ENCODE measurements at regions not wholly inside any gene's neighbourhood (a gene's known extent, or its start where the extent isn't known, plus 50 kb on each side); places are given as distances from the start of the nearest gene placed in this dataset.

DNA sequence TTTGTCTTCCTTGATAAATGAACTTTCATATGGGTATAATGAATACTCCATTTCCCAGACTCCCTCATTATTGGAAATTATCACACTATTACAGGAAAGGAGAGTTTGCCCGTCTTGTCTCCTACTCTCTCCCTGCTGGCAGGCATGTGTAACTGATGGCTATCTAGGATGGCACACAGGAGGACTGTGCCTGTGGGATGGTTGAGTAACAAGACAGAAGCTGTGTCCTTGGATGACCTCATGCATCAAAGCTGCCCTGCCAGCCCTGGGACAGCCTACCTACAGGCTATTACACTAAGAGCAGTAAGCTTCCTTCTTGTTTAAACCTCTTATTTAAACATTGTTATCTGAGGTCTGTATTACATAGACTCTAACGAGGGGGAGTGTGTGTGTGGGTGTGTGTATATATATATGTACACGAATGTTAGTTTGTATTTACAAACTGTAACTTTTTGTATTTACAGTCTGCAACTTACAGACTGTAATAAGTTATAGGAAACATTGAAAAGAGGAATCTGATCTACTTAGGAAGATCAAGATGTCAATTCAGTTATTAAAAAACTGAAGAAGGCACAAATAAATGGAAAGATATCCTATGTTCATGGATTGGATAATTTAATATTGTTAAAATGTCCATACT, 247.6 kb upstream of the ACO1 start (continued):
- TF ChIP-seq PAWR (CRISPR knock-in tag; IDR thresholded peaks at IDR 0.05; ENCODE audit: borderline replicate concordance), result no peak
- no peak for TF ChIP-seq MAFG (CRISPR knock-in tag; IDR thresholded peaks at IDR 0.05)
- peak; percentile 68; the same call in 1 of the 2 replicates for TF ChIP-seq KDM1A (CRISPR knock-in tag; IDR thresholded peaks at IDR 0.05)
- TF ChIP-seq PPARG (CRISPR knock-in tag; conservative IDR thresholded peaks at IDR 0.05), result peak; percentile 33; the same call in 1 of the 2 replicates
- peak; percentile 83 for TF ChIP-seq TBL1XR1 (IDR thresholded peaks at IDR 0.05; ENCODE audit: borderline replicate concordance, low read length, partially characterized antibody)
- TF ChIP-seq U2AF2 (IDR thresholded peaks at IDR 0.05; ENCODE audit: low read depth, low read length), result no peak
- TF ChIP-seq ETV6 (CRISPR knock-in tag; conservative IDR thresholded peaks at IDR 0.05), result no peak
- no peak for TF ChIP-seq CCAR2 (optimal IDR thresholded peaks at IDR 0.05; ENCODE audit: low read depth, low read length)
- peak; percentile 90 for TF ChIP-seq SP5 (CRISPR knock-in tag; IDR thresholded peaks at IDR 0.05; ENCODE audit: borderline replicate concordance, low read depth)
- no peak for TF ChIP-seq ZNF841 (CRISPR knock-in tag; IDR thresholded peaks at IDR 0.05; ENCODE audit: borderline replicate concordance)
- TF ChIP-seq MAFF (IDR thresholded peaks at IDR 0.05; ENCODE audit: low read depth, low read length), result no peak
- peak; percentile 78 for TF ChIP-seq HNF4A (CRISPR knock-in tag; IDR thresholded peaks at IDR 0.05)
- TF ChIP-seq, protein P1, sequence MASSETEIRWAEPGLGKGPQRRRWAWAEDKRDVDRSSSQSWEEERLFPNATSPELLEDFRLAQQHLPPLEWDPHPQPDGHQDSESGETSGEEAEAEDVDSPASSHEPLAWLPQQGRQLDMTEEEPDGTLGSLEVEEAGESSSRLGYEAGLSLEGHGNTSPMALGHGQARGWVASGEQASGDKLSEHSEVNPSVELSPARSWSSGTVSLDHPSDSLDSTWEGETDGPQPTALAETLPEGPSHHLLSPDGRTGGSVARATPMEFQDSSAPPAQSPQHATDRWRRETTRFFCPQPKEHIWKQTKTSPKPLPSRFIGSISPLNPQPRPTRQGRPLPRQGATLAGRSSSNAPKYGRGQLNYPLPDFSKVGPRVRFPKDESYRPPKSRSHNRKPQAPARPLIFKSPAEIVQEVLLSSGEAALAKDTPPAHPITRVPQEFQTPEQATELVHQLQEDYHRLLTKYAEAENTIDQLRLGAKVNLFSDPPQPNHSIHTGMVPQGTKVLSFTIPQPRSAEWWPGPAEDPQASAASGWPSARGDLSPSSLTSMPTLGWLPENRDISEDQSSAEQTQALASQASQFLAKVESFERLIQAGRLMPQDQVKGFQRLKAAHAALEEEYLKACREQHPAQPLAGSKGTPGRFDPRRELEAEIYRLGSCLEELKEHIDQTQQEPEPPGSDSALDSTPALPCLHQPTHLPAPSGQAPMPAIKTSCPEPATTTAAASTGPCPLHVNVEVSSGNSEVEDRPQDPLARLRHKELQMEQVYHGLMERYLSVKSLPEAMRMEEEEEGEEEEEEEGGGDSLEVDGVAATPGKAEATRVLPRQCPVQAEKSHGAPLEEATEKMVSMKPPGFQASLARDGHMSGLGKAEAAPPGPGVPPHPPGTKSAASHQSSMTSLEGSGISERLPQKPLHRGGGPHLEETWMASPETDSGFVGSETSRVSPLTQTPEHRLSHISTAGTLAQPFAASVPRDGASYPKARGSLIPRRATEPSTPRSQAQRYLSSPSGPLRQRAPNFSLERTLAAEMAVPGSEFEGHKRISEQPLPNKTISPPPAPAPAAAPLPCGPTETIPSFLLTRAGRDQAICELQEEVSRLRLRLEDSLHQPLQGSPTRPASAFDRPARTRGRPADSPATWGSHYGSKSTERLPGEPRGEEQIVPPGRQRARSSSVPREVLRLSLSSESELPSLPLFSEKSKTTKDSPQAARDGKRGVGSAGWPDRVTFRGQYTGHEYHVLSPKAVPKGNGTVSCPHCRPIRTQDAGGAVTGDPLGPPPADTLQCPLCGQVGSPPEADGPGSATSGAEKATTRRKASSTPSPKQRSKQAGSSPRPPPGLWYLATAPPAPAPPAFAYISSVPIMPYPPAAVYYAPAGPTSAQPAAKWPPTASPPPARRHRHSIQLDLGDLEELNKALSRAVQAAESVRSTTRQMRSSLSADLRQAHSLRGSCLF (CRISPR knock-in tag; IDR thresholded peaks at IDR 0.05; ENCODE audit: borderline replicate concordance), result no peak
- TF ChIP-seq, protein P2, sequence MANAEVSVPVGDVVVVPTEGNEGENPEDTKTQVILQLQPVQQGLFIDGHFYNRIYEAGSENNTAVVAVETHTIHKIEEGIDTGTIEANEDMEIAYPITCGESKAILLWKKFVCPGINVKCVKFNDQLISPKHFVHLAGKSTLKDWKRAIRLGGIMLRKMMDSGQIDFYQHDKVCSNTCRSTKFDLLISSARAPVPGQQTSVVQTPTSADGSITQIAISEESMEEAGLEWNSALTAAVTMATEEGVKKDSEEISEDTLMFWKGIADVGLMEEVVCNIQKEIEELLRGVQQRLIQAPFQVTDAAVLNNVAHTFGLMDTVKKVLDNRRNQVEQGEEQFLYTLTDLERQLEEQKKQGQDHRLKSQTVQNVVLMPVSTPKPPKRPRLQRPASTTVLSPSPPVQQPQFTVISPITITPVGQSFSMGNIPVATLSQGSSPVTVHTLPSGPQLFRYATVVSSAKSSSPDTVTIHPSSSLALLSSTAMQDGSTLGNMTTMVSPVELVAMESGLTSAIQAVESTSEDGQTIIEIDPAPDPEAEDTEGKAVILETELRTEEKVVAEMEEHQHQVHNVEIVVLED (CRISPR knock-in tag; IDR thresholded peaks at IDR 0.05; ENCODE audit: borderline replicate concordance), result no peak
- TF ChIP-seq SOX13 (IDR thresholded peaks at IDR 0.05), result peak; percentile 61; the same call in 1 of the 2 replicates
- peak in 1 of 2 experiments; percentile 94; a peak in 2 of 4 replicates for TF ChIP-seq SOX13 (CRISPR knock-in tag; conservative IDR thresholded peaks at IDR 0.05 in 1 of 2, IDR thresholded peaks at IDR 0.05 in 1 of 2)
- TF ChIP-seq, protein P3, sequence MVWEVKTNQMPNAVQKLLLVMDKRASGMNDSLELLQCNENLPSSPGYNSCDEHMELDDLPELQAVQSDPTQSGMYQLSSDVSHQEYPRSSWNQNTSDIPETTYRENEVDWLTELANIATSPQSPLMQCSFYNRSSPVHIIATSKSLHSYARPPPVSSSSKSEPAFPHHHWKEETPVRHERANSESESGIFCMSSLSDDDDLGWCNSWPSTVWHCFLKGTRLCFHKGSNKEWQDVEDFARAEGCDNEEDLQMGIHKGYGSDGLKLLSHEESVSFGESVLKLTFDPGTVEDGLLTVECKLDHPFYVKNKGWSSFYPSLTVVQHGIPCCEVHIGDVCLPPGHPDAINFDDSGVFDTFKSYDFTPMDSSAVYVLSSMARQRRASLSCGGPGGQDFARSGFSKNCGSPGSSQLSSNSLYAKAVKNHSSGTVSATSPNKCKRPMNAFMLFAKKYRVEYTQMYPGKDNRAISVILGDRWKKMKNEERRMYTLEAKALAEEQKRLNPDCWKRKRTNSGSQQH (CRISPR knock-in tag; IDR thresholded peaks at IDR 0.05; ENCODE audit: low read depth), result no peak
- peak; percentile 94; the same call in 1 of the 2 replicates for TF ChIP-seq FOXJ3 (CRISPR knock-in tag; IDR thresholded peaks at IDR 0.05; ENCODE audit: borderline replicate concordance)
- TF ChIP-seq ZNF670 (CRISPR knock-in tag; IDR thresholded peaks at IDR 0.05; ENCODE audit: borderline replicate concordance), result no peak
- TF ChIP-seq, protein P4, sequence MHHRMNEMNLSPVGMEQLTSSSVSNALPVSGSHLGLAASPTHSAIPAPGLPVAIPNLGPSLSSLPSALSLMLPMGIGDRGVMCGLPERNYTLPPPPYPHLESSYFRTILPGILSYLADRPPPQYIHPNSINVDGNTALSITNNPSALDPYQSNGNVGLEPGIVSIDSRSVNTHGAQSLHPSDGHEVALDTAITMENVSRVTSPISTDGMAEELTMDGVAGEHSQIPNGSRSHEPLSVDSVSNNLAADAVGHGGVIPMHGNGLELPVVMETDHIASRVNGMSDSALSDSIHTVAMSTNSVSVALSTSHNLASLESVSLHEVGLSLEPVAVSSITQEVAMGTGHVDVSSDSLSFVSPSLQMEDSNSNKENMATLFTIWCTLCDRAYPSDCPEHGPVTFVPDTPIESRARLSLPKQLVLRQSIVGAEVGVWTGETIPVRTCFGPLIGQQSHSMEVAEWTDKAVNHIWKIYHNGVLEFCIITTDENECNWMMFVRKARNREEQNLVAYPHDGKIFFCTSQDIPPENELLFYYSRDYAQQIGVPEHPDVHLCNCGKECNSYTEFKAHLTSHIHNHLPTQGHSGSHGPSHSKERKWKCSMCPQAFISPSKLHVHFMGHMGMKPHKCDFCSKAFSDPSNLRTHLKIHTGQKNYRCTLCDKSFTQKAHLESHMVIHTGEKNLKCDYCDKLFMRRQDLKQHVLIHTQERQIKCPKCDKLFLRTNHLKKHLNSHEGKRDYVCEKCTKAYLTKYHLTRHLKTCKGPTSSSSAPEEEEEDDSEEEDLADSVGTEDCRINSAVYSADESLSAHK (CRISPR knock-in tag; IDR thresholded peaks at IDR 0.05; ENCODE audit: borderline replicate concordance), result no peak
